ENCODE measurements at regions not wholly inside any gene's neighbourhood (a gene's known extent, or its start where the extent isn't known, plus 50 kb on each side); places are given as distances from the start of the nearest gene placed in this dataset.

DNA sequence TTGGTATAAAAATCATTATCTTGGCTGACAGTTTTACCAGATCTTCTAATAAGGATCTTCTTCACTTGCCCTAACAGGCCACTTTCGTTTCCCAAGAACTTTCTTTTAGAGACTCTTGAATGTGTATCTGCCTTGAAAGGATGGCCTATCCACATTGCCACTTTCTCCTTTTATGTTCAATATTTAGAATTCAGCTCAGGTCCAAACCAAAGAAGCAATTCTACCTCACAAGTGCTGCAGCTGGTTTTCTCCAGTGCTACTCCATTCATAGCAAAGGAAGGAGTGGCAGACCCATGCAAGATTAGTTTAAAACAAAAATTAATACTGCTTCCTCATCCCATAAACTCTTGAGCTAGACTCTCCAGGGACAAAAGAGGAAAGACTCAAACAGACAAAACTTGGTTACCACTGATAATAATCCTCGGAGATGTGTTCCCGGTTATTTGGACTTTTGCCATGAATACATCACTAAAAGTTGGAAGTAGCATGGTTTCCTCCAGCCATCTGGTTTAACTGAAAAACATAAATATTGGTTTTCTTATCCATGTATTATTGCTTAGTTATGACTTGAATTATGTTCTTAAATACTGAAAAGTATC, 401.8 kb downstream of the PABPC4L start:
- no peaks in the 10 kb centered on the region for H3K9me3 ChIP-seq (replicated peaks in 1 of 2; ENCODE audit: control insufficient read depth in 2 of 2, insufficient read depth in 1 of 2, low read depth in 1 of 2, low read length in 2 of 2)
- H3K9ac ChIP-seq (ENCODE audit: low read depth, low read length, poor library complexity) = no peak overlapping the region
- peaks cover 0 to 18% of the 10 kb centered on the region in 2 donors for H3K4me1 ChIP-seq (ENCODE audit: control insufficient read depth in 2 of 2, insufficient read depth in 1 of 2, low read depth in 1 of 2, low read length in 2 of 2)
- H3K4me2 ChIP-seq (ENCODE audit: insufficient read depth, low read length, poor library complexity, severe bottlenecking) = no peak overlapping the region
- H3K18ac ChIP-seq (ENCODE audit: low read length) = no peak overlapping the region
- no peak overlapping the region for H2AK5ac ChIP-seq (ENCODE audit: low read depth, low read length)
- H2BK5ac ChIP-seq (ENCODE audit: low read length) = no peak overlapping the region
- H4K8ac ChIP-seq (ENCODE audit: low read depth, low read length) = no peak overlapping the region
- no peak overlapping the region for H2BK120ac ChIP-seq (ENCODE audit: low read depth, low read length)
- no peak for DNase-seq (ENCODE audit: low spot score)
- no CpG with 5 or more reads among the region's 3 CpGs for WGBS, 2 donors (ENCODE audit: extremely low coverage in 2 of 2, insufficient read length in 2 of 2, insufficient replicate concordance in 1 of 2)
- no peak overlapping the region for H3K23ac ChIP-seq (ENCODE audit: low read depth, low read length, poor library complexity)
- H3K4ac ChIP-seq (ENCODE audit: low read length) = no peak overlapping the region
- peak overlapping the region; percentile 78 for H2AFZ ChIP-seq (ENCODE audit: low read length)
- H2BK12ac ChIP-seq (ENCODE audit: low read length) = no peak overlapping the region
- H2BK15ac ChIP-seq (ENCODE audit: low read length) = no peak overlapping the region
- H3K4me3 ChIP-seq (ENCODE audit: low read length in 2 of 2) = no peak overlapping the region
- no peaks in the 10 kb centered on the region for H3K27me3 ChIP-seq (ENCODE audit: control insufficient read depth in 3 of 3, insufficient read depth in 3 of 3, low read depth in 1 of 3, low read length in 3 of 3)
- H3K36me3 ChIP-seq (replicated peaks in 1 of 2; ENCODE audit: control insufficient read depth in 2 of 2, insufficient read depth in 2 of 2, low read length in 2 of 2) = no peaks in the 10 kb centered on the region
- H3K79me1 ChIP-seq (ENCODE audit: low read depth, low read length) = no peaks in the 10 kb centered on the region
- H3K14ac ChIP-seq (ENCODE audit: low read length) = no peak overlapping the region
- no peak overlapping the region for H4K91ac ChIP-seq (ENCODE audit: low read depth, low read length, poor library complexity)
- no peak overlapping the region for H3K27ac ChIP-seq (replicated peaks; ENCODE audit: low read length)

DNA sequence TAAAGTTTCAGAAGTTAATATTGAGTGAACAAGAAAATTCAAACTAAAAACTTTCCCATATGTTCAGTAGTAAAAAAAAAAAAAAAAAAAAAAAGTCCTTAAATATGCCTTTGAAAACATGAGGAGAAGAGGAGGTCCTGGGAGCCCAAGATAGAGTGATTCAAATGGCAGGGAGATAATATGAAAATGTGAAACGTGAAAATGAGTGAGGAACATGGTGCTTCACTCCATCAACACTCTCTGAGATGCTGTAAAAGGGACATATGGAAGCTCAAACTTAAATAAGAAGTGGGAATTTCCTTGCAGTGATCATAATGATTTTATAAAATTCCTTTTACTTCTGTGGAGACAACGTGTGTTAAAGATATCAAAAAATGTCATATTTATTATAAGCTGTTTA, 423.9 kb downstream of the PABPC4L start:
- H2AFZ ChIP-seq (ENCODE audit: low read length) = no peak overlapping the region
- no peak overlapping the region for H3K27ac ChIP-seq (replicated peaks; ENCODE audit: low read length)
- DNase-seq (ENCODE audit: low spot score) = no peak
- no peak overlapping the region for H2BK5ac ChIP-seq (ENCODE audit: low read length)
- H4K91ac ChIP-seq (ENCODE audit: low read depth, low read length, poor library complexity) = no peak overlapping the region
- no peak overlapping the region for H3K4me2 ChIP-seq (ENCODE audit: insufficient read depth, low read length, poor library complexity, severe bottlenecking)
- no peak overlapping the region for H3K14ac ChIP-seq (ENCODE audit: low read length)
- WGBS, 2 donors (ENCODE audit: extremely low coverage in 2 of 2, insufficient read length in 2 of 2, insufficient replicate concordance in 1 of 2) = no CpG with 5 or more reads among the region's 2 CpGs
- H4K8ac ChIP-seq (ENCODE audit: low read depth, low read length) = no peak overlapping the region
- H3K79me1 ChIP-seq (ENCODE audit: low read depth, low read length) = peaks cover 2% of the 10 kb centered on the region
- H3K9ac ChIP-seq (ENCODE audit: low read depth, low read length, poor library complexity) = no peak overlapping the region
- no peaks in the 10 kb centered on the region for H3K36me3 ChIP-seq (replicated peaks in 1 of 2; ENCODE audit: control insufficient read depth in 2 of 2, insufficient read depth in 2 of 2, low read length in 2 of 2)
- H2BK15ac ChIP-seq (ENCODE audit: low read length) = no peak overlapping the region
- no peak overlapping the region for H2BK120ac ChIP-seq (ENCODE audit: low read depth, low read length)
- H3K4me1 ChIP-seq (ENCODE audit: control insufficient read depth in 2 of 2, insufficient read depth in 1 of 2, low read depth in 1 of 2, low read length in 2 of 2) = no peaks in the 10 kb centered on the region
- H3K23ac ChIP-seq (ENCODE audit: low read depth, low read length, poor library complexity) = no peak overlapping the region
- no peak overlapping the region for H2BK12ac ChIP-seq (ENCODE audit: low read length)
- H3K18ac ChIP-seq (ENCODE audit: low read length) = no peak overlapping the region
- no peaks in the 10 kb centered on the region for H3K27me3 ChIP-seq (ENCODE audit: control insufficient read depth in 3 of 3, insufficient read depth in 3 of 3, low read depth in 1 of 3, low read length in 3 of 3)
- H3K4me3 ChIP-seq (ENCODE audit: low read length in 2 of 2) = no peak overlapping the region
- no peak overlapping the region for H3K4ac ChIP-seq (ENCODE audit: low read length)
- no peak overlapping the region for H2AK5ac ChIP-seq (ENCODE audit: low read depth, low read length)
- no peaks in the 10 kb centered on the region for H3K9me3 ChIP-seq (replicated peaks in 1 of 2; ENCODE audit: control insufficient read depth in 2 of 2, insufficient read depth in 1 of 2, low read depth in 1 of 2, low read length in 2 of 2)

DNA sequence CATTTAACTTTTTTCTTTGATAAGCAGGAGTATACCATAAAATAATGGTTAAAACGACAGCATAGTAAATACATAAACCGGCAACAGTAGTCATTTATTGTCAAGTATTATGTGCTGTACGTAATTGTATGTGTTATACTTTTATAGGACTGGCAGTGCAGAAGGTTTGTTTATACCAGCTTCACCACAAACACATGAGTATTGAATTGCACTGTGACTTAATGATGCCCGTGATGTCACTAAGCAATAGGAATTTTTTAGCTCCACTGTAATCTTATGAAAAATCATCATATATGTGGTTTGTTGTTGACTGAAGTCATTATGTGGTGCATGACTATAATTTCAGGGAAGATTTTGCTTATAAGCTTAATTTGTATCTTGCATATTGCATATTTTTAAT, 424.6 kb downstream of the PABPC4L start:
- H2BK5ac ChIP-seq (ENCODE audit: low read length) = no peak overlapping the region
- no CpG with 5 or more reads among the region's 4 CpGs for WGBS, 2 donors (ENCODE audit: extremely low coverage in 2 of 2, insufficient read length in 2 of 2, insufficient replicate concordance in 1 of 2)

DNA sequence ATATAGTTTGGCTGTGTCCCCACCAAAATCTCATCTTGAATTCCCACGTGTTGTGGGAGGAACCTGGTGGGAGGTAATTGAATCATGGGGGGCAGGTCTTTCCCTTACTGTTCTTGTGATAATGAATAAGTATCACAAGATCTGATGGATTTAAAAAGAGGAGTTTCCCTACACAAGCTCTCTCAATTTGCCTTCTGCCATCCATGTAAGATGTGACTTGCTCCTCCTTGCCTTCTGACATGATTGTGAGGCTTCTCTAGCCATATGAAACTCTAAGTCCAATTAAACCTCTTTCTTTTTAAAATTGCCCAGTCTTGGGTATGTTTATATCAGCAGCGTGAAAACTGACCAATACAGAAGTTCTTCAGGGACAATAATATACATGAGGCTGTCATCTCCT, 425.1 kb downstream of the PABPC4L start:
- no peak overlapping the region for H4K8ac ChIP-seq (ENCODE audit: low read depth, low read length)
- no peak overlapping the region for H2BK15ac ChIP-seq (ENCODE audit: low read length)
- no peak overlapping the region for H3K9ac ChIP-seq (ENCODE audit: low read depth, low read length, poor library complexity)
- H2BK120ac ChIP-seq (ENCODE audit: low read depth, low read length) = no peak overlapping the region
- H3K23ac ChIP-seq (ENCODE audit: low read depth, low read length, poor library complexity) = no peak overlapping the region
- no peak overlapping the region for H3K14ac ChIP-seq (ENCODE audit: low read length)
- H3K27me3 ChIP-seq (ENCODE audit: control insufficient read depth in 3 of 3, insufficient read depth in 3 of 3, low read depth in 1 of 3, low read length in 3 of 3) = no peaks in the 10 kb centered on the region
- H4K91ac ChIP-seq (ENCODE audit: low read depth, low read length, poor library complexity) = no peak overlapping the region
- H3K27ac ChIP-seq (replicated peaks; ENCODE audit: low read length) = no peak overlapping the region
- H2AFZ ChIP-seq (ENCODE audit: low read length) = no peak overlapping the region
- no peak for DNase-seq (ENCODE audit: low spot score)
- no peak overlapping the region for H2BK5ac ChIP-seq (ENCODE audit: low read length)
- H3K4me3 ChIP-seq (ENCODE audit: low read length in 2 of 2) = no peak overlapping the region
- no peak overlapping the region for H3K4ac ChIP-seq (ENCODE audit: low read length)
- no peaks in the 10 kb centered on the region for H3K36me3 ChIP-seq (replicated peaks in 1 of 2; ENCODE audit: control insufficient read depth in 2 of 2, insufficient read depth in 2 of 2, low read length in 2 of 2)
- peaks cover 0 to 3% of the 10 kb centered on the region in 2 donors for H3K9me3 ChIP-seq (replicated peaks in 1 of 2; ENCODE audit: control insufficient read depth in 2 of 2, insufficient read depth in 1 of 2, low read depth in 1 of 2, low read length in 2 of 2)
- H3K4me2 ChIP-seq (ENCODE audit: insufficient read depth, low read length, poor library complexity, severe bottlenecking) = no peak overlapping the region
- no peak overlapping the region for H2AK5ac ChIP-seq (ENCODE audit: low read depth, low read length)
- H3K4me1 ChIP-seq (ENCODE audit: control insufficient read depth in 2 of 2, insufficient read depth in 1 of 2, low read depth in 1 of 2, low read length in 2 of 2) = no peaks in the 10 kb centered on the region
- no CpG with 5 or more reads among the region's 2 CpGs for WGBS, 2 donors (ENCODE audit: extremely low coverage in 2 of 2, insufficient read length in 2 of 2, insufficient replicate concordance in 1 of 2)
- no peak overlapping the region for H3K18ac ChIP-seq (ENCODE audit: low read length)
- no peak overlapping the region for H2BK12ac ChIP-seq (ENCODE audit: low read length)
- peaks cover 2% of the 10 kb centered on the region for H3K79me1 ChIP-seq (ENCODE audit: low read depth, low read length)

More for the DNA sequence above, 424.6 kb downstream of the PABPC4L start:
- no peak overlapping the region for H3K14ac ChIP-seq (ENCODE audit: low read length)
- H3K4me1 ChIP-seq (ENCODE audit: control insufficient read depth in 2 of 2, insufficient read depth in 1 of 2, low read depth in 1 of 2, low read length in 2 of 2) = no peaks in the 10 kb centered on the region
- no peaks in the 10 kb centered on the region for H3K36me3 ChIP-seq (replicated peaks in 1 of 2; ENCODE audit: control insufficient read depth in 2 of 2, insufficient read depth in 2 of 2, low read length in 2 of 2)
- H2AFZ ChIP-seq (ENCODE audit: low read length) = no peak overlapping the region
- H3K23ac ChIP-seq (ENCODE audit: low read depth, low read length, poor library complexity) = no peak overlapping the region
- H3K4me2 ChIP-seq (ENCODE audit: insufficient read depth, low read length, poor library complexity, severe bottlenecking) = no peak overlapping the region
- no peaks in the 10 kb centered on the region for H3K9me3 ChIP-seq (replicated peaks in 1 of 2; ENCODE audit: control insufficient read depth in 2 of 2, insufficient read depth in 1 of 2, low read depth in 1 of 2, low read length in 2 of 2)
- no peak overlapping the region for H2BK15ac ChIP-seq (ENCODE audit: low read length)
- H3K79me1 ChIP-seq (ENCODE audit: low read depth, low read length) = peaks cover 2% of the 10 kb centered on the region
- no peak overlapping the region for H4K8ac ChIP-seq (ENCODE audit: low read depth, low read length)
- no peak overlapping the region for H3K4me3 ChIP-seq (ENCODE audit: low read length in 2 of 2)
- DNase-seq (ENCODE audit: low spot score) = no peak
- H2BK12ac ChIP-seq (ENCODE audit: low read length) = no peak overlapping the region
- H3K9ac ChIP-seq (ENCODE audit: low read depth, low read length, poor library complexity) = no peak overlapping the region
- no peak overlapping the region for H3K4ac ChIP-seq (ENCODE audit: low read length)
- no peak overlapping the region for H2BK120ac ChIP-seq (ENCODE audit: low read depth, low read length)
- no peak overlapping the region for H3K27ac ChIP-seq (replicated peaks; ENCODE audit: low read length)
- no peak overlapping the region for H3K18ac ChIP-seq (ENCODE audit: low read length)
- H3K27me3 ChIP-seq (ENCODE audit: control insufficient read depth in 3 of 3, insufficient read depth in 3 of 3, low read depth in 1 of 3, low read length in 3 of 3) = no peaks in the 10 kb centered on the region
- no peak overlapping the region for H2AK5ac ChIP-seq (ENCODE audit: low read depth, low read length)
- no peak overlapping the region for H4K91ac ChIP-seq (ENCODE audit: low read depth, low read length, poor library complexity)
